Naive thymus-derived CD4-positive, alpha-beta T cell (primary cell): ENCODE measurements at regions not wholly inside any gene's neighbourhood (a gene's known extent, or its start where the extent isn't known, plus 50 kb on each side); places are given as distances from the start of the nearest gene placed in this dataset.

Experiments used
- ATAC-seq: fragments of 150-1000 bp; cut with Tn5 transposase; 2 replicates; pipeline ENCODE4 v1.10.0; 2021; ENCODE audit warnings: mild to moderate bottlenecking, moderate library complexity
- CTCF ChIA-PET: fragments of 350-600 bp; sonication (Branson Sonifier 250); formaldehyde crosslinking; loops from one replicate; lab custom pipeline; 2021; ENCODE audit warnings: antibody characterized with exemption; lab: Charles Lee
- POLR2A ChIA-PET: fragments of 350-600 bp; sonication (Branson Sonifier 250); formaldehyde crosslinking; loops from one replicate; lab custom pipeline; 2021; ENCODE audit warnings: antibody characterized with exemption, inconsistent platforms; lab: Charles Lee
- DNase-seq, 9 donors: peaks; one replicate each; pipeline versions ENCODE4 v3.0.0 to v3.0.0-alpha.2; 2020 to 2022; ENCODE audit warnings: mixed read lengths in 1 of 9
- H3K27ac ChIP-seq: one replicate; pipeline ENCODE4 v1.7.0; 2013; ENCODE audit warnings: mild to moderate bottlenecking, low read depth, low read length, moderate library complexity
- H3K27me3 ChIP-seq, 2 donors: one replicate each; pipeline ENCODE4 v1.7.0; 2013; ENCODE audit warnings: low read length in 2 of 2, mild to moderate bottlenecking in 2 of 2, moderate library complexity in 2 of 2; ENCODE audit not compliant: control insufficient read depth in 2 of 2, insufficient read depth in 2 of 2
- H3K36me3 ChIP-seq, 3 experiments: 1 replicate in 2 of 3; 2 replicates in 1 of 3; pipeline ENCODE4 v1.7.0; 2013; ENCODE audit warnings: low read length in 3 of 3, mild to moderate bottlenecking in 3 of 3, moderate library complexity in 1 of 3; ENCODE audit not compliant: insufficient read depth in 3 of 3, control insufficient read depth in 2 of 3
- H3K4me1 ChIP-seq, 2 donors: one replicate each; pipeline ENCODE4 v1.7.0; 2013; ENCODE audit warnings: low read length in 2 of 2, mild to moderate bottlenecking in 2 of 2, moderate library complexity in 1 of 2; ENCODE audit not compliant: control insufficient read depth in 2 of 2, insufficient read depth in 2 of 2
- H3K4me3 ChIP-seq: 2 replicates; pipeline ENCODE4 v1.7.0; 2013; ENCODE audit warnings: mild to moderate bottlenecking, low read length
- H3K9me3 ChIP-seq, 3 experiments: 1 replicate in 2 of 3; 2 replicates in 1 of 3; pipeline ENCODE4 v1.7.0; 2013; ENCODE audit warnings: low read length in 3 of 3; ENCODE audit not compliant: control insufficient read depth in 2 of 3
- H3K27ac Mint-ChIP-seq, 9 donors: one replicate each; pipeline ENCODE4 v1.8.0; 2020 to 2022; ENCODE audit warnings: mixed read lengths in 9 of 9, mild to moderate bottlenecking in 8 of 9, moderate library complexity in 5 of 9, inconsistent platforms in 2 of 9
- H3K27me3 Mint-ChIP-seq, 5 donors: one replicate each; pipeline ENCODE4 v1.8.0; 2021 to 2022; ENCODE audit warnings: mixed read lengths in 5 of 5, mild to moderate bottlenecking in 1 of 5
- H3K36me3 Mint-ChIP-seq, 5 donors: one replicate each; pipeline ENCODE4 v1.8.0; 2020 to 2022; ENCODE audit warnings: mixed read lengths in 5 of 5, mild to moderate bottlenecking in 3 of 5, inconsistent platforms in 1 of 5
- H3K4me1 Mint-ChIP-seq, 7 donors: one replicate each; pipeline ENCODE4 v1.8.0; 2020 to 2022; ENCODE audit warnings: mixed read lengths in 7 of 7, mild to moderate bottlenecking in 3 of 7, inconsistent platforms in 1 of 7
- H3K4me3 Mint-ChIP-seq, 10 donors: one replicate each; pipeline ENCODE4 v1.8.0; 2020 to 2022; ENCODE audit warnings: mild to moderate bottlenecking in 10 of 10, mixed read lengths in 10 of 10, moderate library complexity in 6 of 10, inconsistent platforms in 2 of 10
- H3K9me3 Mint-ChIP-seq, 11 donors: one replicate each; pipeline ENCODE4 v1.8.0; 2020 to 2022; ENCODE audit warnings: mixed read lengths in 11 of 11, mild to moderate bottlenecking in 4 of 11, inconsistent platforms in 1 of 11, moderate library complexity in 1 of 11
- intact Hi-C, 2 donors: fragments of 100-400 bp; cut with micrococcal nuclease; formaldehyde crosslinking; loops; one replicate each; pipeline ENCODE4 v1.15.1; 2023

GRCh38 chr17:33967608-33968349, 287.3 kb upstream of the CCL2 start:
- peak overlapping the region in 5 of 10 donors; percentile 1 to 76 (median 25) for H3K4me3 Mint-ChIP-seq
- peaks cover 0 to 2% (median 0%) of the 10 kb centered on the region in 5 donors for H3K36me3 Mint-ChIP-seq
- H3K4me3 ChIP-seq = no peak overlapping the region
- H3K27me3 Mint-ChIP-seq = peaks cover 0 to 29% (median 19%) of the 10 kb centered on the region in 5 donors
- intact Hi-C loops = loop anchor here in 1 of 2 donors (10.0 kb wide), 1 partner anchor 57 kb away; no protein-coding TSS in a partner anchor
- peak overlapping the region in 3 of 9 donors; percentile 17 to 83 (median 33) for H3K27ac Mint-ChIP-seq
- no peak overlapping the region for H3K27ac ChIP-seq
- no peaks in the 10 kb centered on the region for H3K27me3 ChIP-seq
- no peaks in the 10 kb centered on the region for H3K36me3 ChIP-seq
- H3K4me1 Mint-ChIP-seq = peaks cover 18 to 49% (median 24%) of the 10 kb centered on the region in 7 donors
- CTCF ChIA-PET = no interaction called here
- DNase-seq (no peak), ATAC-seq (no peak)
- POLR2A ChIA-PET = no interaction called here
- H3K9me3 Mint-ChIP-seq = peaks cover 0 to 2% (median 0%) of the 10 kb centered on the region in 11 donors
- H3K4me1 ChIP-seq = peaks cover 12 to 24% of the 10 kb centered on the region in 2 donors
- no peaks in the 10 kb centered on the region for H3K9me3 ChIP-seq

- Mint-ChIP-seq H3K27me3 (peaks cover 0 to 29% (median 20%) of the 10 kb centered on the region in 5 donors), H3K4me1 (peaks cover 17 to 43% (median 18%) of the 10 kb centered on the region in 7 donors), H3K36me3 (peaks cover 0 to 2% (median 0%) of the 10 kb centered on the region in 5 donors), H3K4me3 (peak overlapping the region in 4 of 10 donors; percentile 25 to 76 (median 30)), H3K27ac (peak overlapping the region in 3 of 9 donors; percentile 17 to 83 (median 33)), H3K9me3 (peaks cover 0 to 2% (median 0%) of the 10 kb centered on the region in 11 donors)
- H3K27me3 ChIP-seq = no peaks in the 10 kb centered on the region
- no peak overlapping the region for H3K4me3 ChIP-seq
- H3K36me3 ChIP-seq = no peaks in the 10 kb centered on the region
- H3K9me3 ChIP-seq = no peaks in the 10 kb centered on the region
- intact Hi-C loops = loop anchor here in 1 of 2 donors (10.0 kb wide), 1 partner anchor 56 kb away; no protein-coding TSS in a partner anchor
- DNase-seq (peak in 1 of 9 donors; percentile 42), ATAC-seq (peak; percentile 40)
- no peak overlapping the region for H3K27ac ChIP-seq
- ChIA-PET CTCF (no interaction called here), POLR2A (no interaction called here)
- H3K4me1 ChIP-seq = peaks cover 12 to 24% of the 10 kb centered on the region in 2 donors
Measured at GRCh38 chr17:33968350-33969044, 286.6 kb upstream of the CCL2 start.

GRCh38 chr17:33970279-33970678, 284.8 kb upstream of the CCL2 start:
- intact Hi-C loops = no loop called here
- H3K4me3 ChIP-seq = no peak overlapping the region
- Mint-ChIP-seq H3K4me1 (peaks cover 9 to 31% (median 14%) of the 10 kb centered on the region in 7 donors), H3K4me3 (no peak overlapping the region), H3K9me3 (peaks cover 0 to 6% (median 0%) of the 10 kb centered on the region in 11 donors), H3K27me3 (peaks cover 9 to 37% (median 27%) of the 10 kb centered on the region in 5 donors), H3K36me3 (no peaks in the 10 kb centered on the region), H3K27ac (no peak overlapping the region)
- peaks cover 12 to 24% of the 10 kb centered on the region in 2 donors for H3K4me1 ChIP-seq
- ChIA-PET CTCF (no interaction called here), POLR2A (no interaction called here)
- no peaks in the 10 kb centered on the region for H3K27me3 ChIP-seq
- no peak overlapping the region for H3K27ac ChIP-seq
- DNase-seq (no peak), ATAC-seq (no peak)
- no peaks in the 10 kb centered on the region for H3K36me3 ChIP-seq
- H3K9me3 ChIP-seq = no peaks in the 10 kb centered on the region

GRCh38 chr17:33972763-33973162, 282.3 kb upstream of the CCL2 start:
- ChIA-PET CTCF (interaction anchor here (0.8 kb wide), 1 partner anchor 13 kb away, joined by 4 read pairs; no protein-coding TSS in a partner anchor), POLR2A (no interaction called here)
- Mint-ChIP-seq H3K36me3 (peaks cover 0 to 2% (median 0%) of the 10 kb centered on the region in 5 donors), H3K4me1 (peaks cover 9 to 19% (median 13%) of the 10 kb centered on the region in 7 donors), H3K9me3 (peaks cover 0 to 10% (median 0%) of the 10 kb centered on the region in 11 donors), H3K4me3 (no peak overlapping the region), H3K27me3 (peaks cover 9 to 41% (median 23%) of the 10 kb centered on the region in 5 donors), H3K27ac (no peak overlapping the region)
- DNase-seq = no peak
- ATAC-seq = no peak
- Histone ChIP-seq H3K27me3 (no peaks in the 10 kb centered on the region), H3K9me3 (no peaks in the 10 kb centered on the region), H3K4me3 (no peak overlapping the region), H3K4me1 (peaks cover 12 to 18% of the 10 kb centered on the region in 2 donors), H3K36me3 (no peaks in the 10 kb centered on the region), H3K27ac (no peak overlapping the region)
- intact Hi-C loops = no loop called here

- Histone ChIP-seq H3K4me1 (peaks cover 5 to 10% of the 10 kb centered on the region in 2 donors), H3K27me3 (no peaks in the 10 kb centered on the region), H3K27ac (no peak overlapping the region), H3K36me3 (no peaks in the 10 kb centered on the region), H3K9me3 (no peaks in the 10 kb centered on the region), H3K4me3 (no peak overlapping the region)
- DNase-seq (no peak), ATAC-seq (no peak)
- intact Hi-C loops = no loop called here
- peaks cover 9 to 41% (median 19%) of the 10 kb centered on the region in 5 donors for H3K27me3 Mint-ChIP-seq
- peaks cover 1 to 11% (median 7%) of the 10 kb centered on the region in 7 donors for H3K4me1 Mint-ChIP-seq
- no peak overlapping the region for H3K27ac Mint-ChIP-seq
- H3K9me3 Mint-ChIP-seq = peaks cover 0 to 10% (median 0%) of the 10 kb centered on the region in 11 donors
- H3K36me3 Mint-ChIP-seq = peaks cover 0 to 2% (median 0%) of the 10 kb centered on the region in 5 donors
- ChIA-PET CTCF (interaction anchor here (0.8 kb wide), 1 partner anchor 12 kb away, joined by 4 read pairs; no protein-coding TSS in a partner anchor), POLR2A (no interaction called here)
- H3K4me3 Mint-ChIP-seq = no peak overlapping the region
Measured at GRCh38 chr17:33973491-33973890, 281.6 kb upstream of the CCL2 start.

- Mint-ChIP-seq H3K36me3 (peaks cover 0 to 2% (median 0%) of the 10 kb centered on the region in 5 donors), H3K9me3 (peaks cover 0 to 10% (median 0%) of the 10 kb centered on the region in 11 donors), H3K4me3 (no peak overlapping the region), H3K27ac (no peak overlapping the region), H3K27me3 (peaks cover 9 to 43% (median 17%) of the 10 kb centered on the region in 5 donors), H3K4me1 (peaks cover 0 to 4% (median 0%) of the 10 kb centered on the region in 7 donors)
- Histone ChIP-seq H3K36me3 (no peaks in the 10 kb centered on the region), H3K27ac (no peak overlapping the region), H3K4me1 (peaks cover 0 to 3% of the 10 kb centered on the region in 2 donors), H3K27me3 (no peaks in the 10 kb centered on the region), H3K4me3 (no peak overlapping the region), H3K9me3 (no peaks in the 10 kb centered on the region)
- CTCF ChIA-PET = no interaction called here
- no peak for DNase-seq
- POLR2A ChIA-PET = no interaction called here
- intact Hi-C loops = no loop called here
- no peak for ATAC-seq
Measured at GRCh38 chr17:33974276-33974675, 280.8 kb upstream of the CCL2 start.
